ENCODE measurements at regions not wholly inside any gene's neighbourhood (a gene's known extent, or its start where the extent isn't known, plus 50 kb on each side); places are given as distances from the start of the nearest gene placed in this dataset.

- no peaks in the 10 kb centered on the region for H3K27me3 ChIP-seq
- H3K36me3 ChIP-seq (replicated peaks; ENCODE audit: insufficient read depth, low read depth): no peaks in the 10 kb centered on the region
- no peaks in the 10 kb centered on the region for H4K20me1 ChIP-seq (ENCODE audit: insufficient read depth, poor library complexity, severe bottlenecking)
- no peak overlapping the region for H3K4me2 ChIP-seq
- H3K79me2 ChIP-seq: no peaks in the 10 kb centered on the region
- no peak overlapping the region for H3K4me3 ChIP-seq
- DNase-seq (ENCODE audit: low spot score): no peak
- H2AFZ ChIP-seq: no peak overlapping the region
- 83% methylated on average over 4 of the region's 4 CpGs for WGBS (ENCODE audit: low lambda C conversion rate, missing lambda C conversion rate)
- no peak overlapping the region for H3K27ac ChIP-seq
- H3K4me1 ChIP-seq (ENCODE audit: insufficient read depth): no peaks in the 10 kb centered on the region
- no peaks in the 10 kb centered on the region for H3K9me2 ChIP-seq (replicated peaks; ENCODE audit: insufficient read depth)
- H3K9me3 ChIP-seq (ENCODE audit: low read depth): no peaks in the 10 kb centered on the region
- TF ChIP-seq EZH2 (IDR thresholded peaks at IDR 0.05; ENCODE audit: borderline replicate concordance): no peak
Measured at GRCh38 chr7:4399121-4399520, 283.0 kb upstream of the FOXK1 start.

DNA sequence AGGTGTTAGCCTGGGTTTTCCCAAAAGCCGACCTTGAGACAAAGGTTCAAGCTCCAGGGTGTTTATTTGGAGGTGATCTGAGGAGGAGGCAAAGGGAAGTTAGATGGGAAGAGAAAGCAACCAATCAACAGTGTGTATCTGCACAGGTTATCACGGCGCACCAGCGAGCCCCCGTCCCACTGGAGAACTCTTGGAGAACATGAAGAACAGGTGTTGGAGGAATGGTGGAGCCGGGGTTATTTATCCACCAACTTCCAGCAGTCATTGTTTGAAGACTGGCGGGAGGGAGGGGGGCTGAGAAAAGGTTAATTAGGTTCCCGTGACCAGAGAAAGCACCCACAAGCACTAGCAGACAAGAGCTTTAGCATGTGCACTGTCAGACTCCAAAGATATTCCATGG lies 282.5 kb upstream of the FOXK1 start:
- no peak for TF ChIP-seq EZH2 (IDR thresholded peaks at IDR 0.05; ENCODE audit: borderline replicate concordance)
- TF ChIP-seq, protein P1, sequence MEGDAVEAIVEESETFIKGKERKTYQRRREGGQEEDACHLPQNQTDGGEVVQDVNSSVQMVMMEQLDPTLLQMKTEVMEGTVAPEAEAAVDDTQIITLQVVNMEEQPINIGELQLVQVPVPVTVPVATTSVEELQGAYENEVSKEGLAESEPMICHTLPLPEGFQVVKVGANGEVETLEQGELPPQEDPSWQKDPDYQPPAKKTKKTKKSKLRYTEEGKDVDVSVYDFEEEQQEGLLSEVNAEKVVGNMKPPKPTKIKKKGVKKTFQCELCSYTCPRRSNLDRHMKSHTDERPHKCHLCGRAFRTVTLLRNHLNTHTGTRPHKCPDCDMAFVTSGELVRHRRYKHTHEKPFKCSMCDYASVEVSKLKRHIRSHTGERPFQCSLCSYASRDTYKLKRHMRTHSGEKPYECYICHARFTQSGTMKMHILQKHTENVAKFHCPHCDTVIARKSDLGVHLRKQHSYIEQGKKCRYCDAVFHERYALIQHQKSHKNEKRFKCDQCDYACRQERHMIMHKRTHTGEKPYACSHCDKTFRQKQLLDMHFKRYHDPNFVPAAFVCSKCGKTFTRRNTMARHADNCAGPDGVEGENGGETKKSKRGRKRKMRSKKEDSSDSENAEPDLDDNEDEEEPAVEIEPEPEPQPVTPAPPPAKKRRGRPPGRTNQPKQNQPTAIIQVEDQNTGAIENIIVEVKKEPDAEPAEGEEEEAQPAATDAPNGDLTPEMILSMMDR (IDR thresholded peaks at IDR 0.05; ENCODE audit: poor library complexity): no peak
- no peak for TF ChIP-seq EZH2phosphoT487 (IDR thresholded peaks at IDR 0.05; ENCODE audit: low read depth, severe bottlenecking, unreplicated experiment)
- Histone ChIP-seq H3K79me2 (no peaks in the 10 kb centered on the region), H3K36me3 (replicated peaks; ENCODE audit: insufficient read depth, low read depth) (no peaks in the 10 kb centered on the region), H3K4me2 (no peak overlapping the region), H3K9me3 (ENCODE audit: low read depth) (no peaks in the 10 kb centered on the region), H3K4me3 (no peak overlapping the region), H4K20me1 (ENCODE audit: insufficient read depth, poor library complexity, severe bottlenecking) (no peaks in the 10 kb centered on the region), H3K27ac (no peak overlapping the region), H3K4me1 (ENCODE audit: insufficient read depth) (no peaks in the 10 kb centered on the region), H3K9me2 (replicated peaks; ENCODE audit: insufficient read depth) (no peaks in the 10 kb centered on the region), H3K27me3 (no peaks in the 10 kb centered on the region), H2AFZ (no peak overlapping the region)
- no peak for DNase-seq (ENCODE audit: low spot score)
- 83% methylated on average over 8 of the region's 8 CpGs for WGBS (ENCODE audit: low lambda C conversion rate, missing lambda C conversion rate)

DNA sequence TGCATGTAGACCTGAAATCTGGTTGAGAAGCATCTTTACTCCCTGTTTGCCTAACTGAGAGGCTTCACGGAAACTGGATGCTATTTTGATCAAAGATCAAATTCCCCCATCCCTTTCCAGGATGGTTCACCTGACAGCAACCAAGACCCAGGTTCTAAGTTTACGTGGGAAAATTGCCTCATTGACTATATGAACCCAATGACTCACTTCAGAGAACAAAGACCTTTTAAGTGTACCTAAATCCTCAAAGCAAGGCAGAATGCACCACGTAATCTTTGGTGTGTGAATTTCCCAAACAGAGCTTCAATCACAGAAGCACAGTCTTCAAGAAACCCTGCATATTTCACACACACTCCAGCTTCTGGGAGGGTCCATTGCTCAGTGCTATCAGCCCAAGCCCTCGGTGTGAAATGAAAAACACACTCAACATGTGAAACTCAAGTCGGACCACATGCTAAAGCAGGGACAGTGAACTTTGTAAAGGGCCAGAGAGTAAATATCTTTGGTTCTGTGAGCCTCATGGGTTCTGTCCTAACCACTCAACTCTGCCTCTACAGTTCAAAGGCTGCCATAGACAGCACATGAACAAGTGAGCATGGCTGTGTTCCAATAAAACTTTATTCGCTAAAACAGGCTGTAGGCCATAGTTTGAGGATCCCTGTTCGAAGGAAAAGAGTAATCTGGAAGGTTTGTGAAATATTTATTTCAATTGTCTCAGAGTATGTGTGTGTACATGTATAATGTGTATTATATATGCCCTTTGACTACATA lies 275.6 kb upstream of the FOXK1 start:
- Histone ChIP-seq H3K27me3 (no peaks in the 10 kb centered on the region), H3K9me3 (ENCODE audit: low read depth) (no peaks in the 10 kb centered on the region), H2AFZ (no peak overlapping the region), H3K79me2 (no peaks in the 10 kb centered on the region), H3K4me2 (no peak overlapping the region), H4K20me1 (ENCODE audit: insufficient read depth, poor library complexity, severe bottlenecking) (no peaks in the 10 kb centered on the region), H3K4me3 (no peak overlapping the region), H3K36me3 (replicated peaks; ENCODE audit: insufficient read depth, low read depth) (no peaks in the 10 kb centered on the region), H3K9me2 (replicated peaks; ENCODE audit: insufficient read depth) (no peaks in the 10 kb centered on the region), H3K27ac (no peak overlapping the region), H3K4me1 (ENCODE audit: insufficient read depth) (no peaks in the 10 kb centered on the region)
- WGBS (ENCODE audit: low lambda C conversion rate, missing lambda C conversion rate): 65% methylated on average over 7 of the region's 7 CpGs
- no peak for DNase-seq (ENCODE audit: low spot score)
- TF ChIP-seq EZH2phosphoT487 (IDR thresholded peaks at IDR 0.05; ENCODE audit: low read depth, severe bottlenecking, unreplicated experiment): no peak
- TF ChIP-seq, protein P1 (IDR thresholded peaks at IDR 0.05; ENCODE audit: poor library complexity): no peak
- no peak for TF ChIP-seq EZH2 (IDR thresholded peaks at IDR 0.05; ENCODE audit: borderline replicate concordance)

- H3K79me2 ChIP-seq: no peaks in the 10 kb centered on the region
- no peak overlapping the region for H3K4me3 ChIP-seq
- no peaks in the 10 kb centered on the region for H4K20me1 ChIP-seq (ENCODE audit: insufficient read depth, poor library complexity, severe bottlenecking)
- no peaks in the 10 kb centered on the region for H3K4me1 ChIP-seq (ENCODE audit: insufficient read depth)
- H2AFZ ChIP-seq: no peak overlapping the region
- TF ChIP-seq EZH2phosphoT487 (IDR thresholded peaks at IDR 0.05; ENCODE audit: low read depth, severe bottlenecking, unreplicated experiment) (no peak), EZH2 (IDR thresholded peaks at IDR 0.05; ENCODE audit: borderline replicate concordance) (no peak)
- TF ChIP-seq, protein P1 (IDR thresholded peaks at IDR 0.05; ENCODE audit: poor library complexity): no peak
- no peak overlapping the region for H3K4me2 ChIP-seq
- H3K36me3 ChIP-seq (replicated peaks; ENCODE audit: insufficient read depth, low read depth): no peaks in the 10 kb centered on the region
- no peaks in the 10 kb centered on the region for H3K27me3 ChIP-seq
- no peak for DNase-seq (ENCODE audit: low spot score)
- H3K9me3 ChIP-seq (ENCODE audit: low read depth): no peaks in the 10 kb centered on the region
- H3K27ac ChIP-seq: no peak overlapping the region
- no peaks in the 10 kb centered on the region for H3K9me2 ChIP-seq (replicated peaks; ENCODE audit: insufficient read depth)
- WGBS (ENCODE audit: low lambda C conversion rate, missing lambda C conversion rate): 88% methylated on average over 9 of the region's 10 CpGs
Measured at GRCh38 chr7:4409946-4410345, 272.1 kb upstream of the FOXK1 start.
